DMS53 treated with DMSO at 0.1 percent for 48 hours (cell line): ENCODE measurements at regions not wholly inside any gene's neighbourhood (a gene's known extent, or its start where the extent isn't known, plus 50 kb on each side); places are given as distances from the start of the nearest gene placed in this dataset.

ENCODE experiments used
- DNase-seq: peaks from one replicate; lab custom pipeline; 2025; ENCODE audit not compliant: unreplicated experiment; lab: John Stamatoyannopoulos, UW

GRCh38 chr3:74353039-74353438, 261.4 kb downstream of the CNTN3 start:
- DNase-seq, result no peak

GRCh38 chr3:74352166-74352565, 262.3 kb downstream of the CNTN3 start:
- DNase-seq, result no peak

GRCh38 chr3:74351213-74351612, 263.2 kb downstream of the CNTN3 start:
- DNase-seq, result no peak

DNA sequence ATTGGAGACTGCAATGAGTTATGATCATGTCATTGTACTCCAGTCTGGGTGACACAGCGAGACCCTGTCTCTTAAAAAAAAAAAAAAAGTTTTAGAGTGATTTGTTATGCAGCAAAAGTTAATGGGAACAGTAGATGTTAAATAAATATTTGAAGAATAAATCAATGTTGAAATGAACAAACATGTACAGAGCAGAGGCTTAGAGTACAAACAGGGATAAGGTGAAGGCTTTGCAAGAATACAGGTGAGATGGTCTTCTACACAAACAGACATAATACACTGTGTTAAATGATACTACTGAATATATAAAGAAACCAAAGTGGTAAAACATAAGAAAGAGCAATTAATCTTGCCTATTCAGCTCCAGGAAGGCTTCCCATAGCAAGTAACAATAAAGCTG, 265.4 kb downstream of the CNTN3 start:
- no peak for DNase-seq

DNA sequence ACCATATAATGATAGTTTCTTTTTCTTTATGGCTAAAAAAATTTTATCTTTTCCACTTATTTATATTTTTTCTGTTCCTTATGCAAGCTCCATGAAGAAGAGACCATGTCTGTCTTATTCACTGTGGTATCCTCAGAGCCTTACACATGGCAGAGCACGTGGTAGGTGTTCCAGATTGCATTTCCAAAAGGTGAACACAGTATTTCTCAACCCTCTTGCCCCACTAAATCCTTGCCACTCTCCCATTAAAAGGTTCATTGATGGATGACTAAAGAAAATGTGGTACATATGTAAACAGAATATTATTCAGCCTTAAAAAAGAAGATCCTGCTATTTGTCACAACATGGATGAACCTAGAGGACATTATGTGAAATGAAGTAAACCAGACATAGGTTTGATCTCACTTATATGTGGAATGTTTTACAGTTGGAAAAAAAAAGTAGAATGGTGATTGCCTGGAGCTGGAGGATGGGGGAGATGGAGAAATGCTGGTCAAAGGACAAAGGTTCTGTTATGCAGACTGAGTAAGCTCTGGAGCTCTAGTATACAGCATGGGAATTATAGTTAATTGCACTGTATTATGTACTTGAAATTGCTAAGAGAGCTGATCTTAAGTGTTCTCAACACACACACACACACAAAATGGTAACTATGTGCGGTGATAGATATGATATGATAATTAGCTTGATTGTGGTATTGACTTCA, 266.7 kb downstream of the CNTN3 start:
- DNase-seq, result no peak

GRCh38 chr3:74346896-74347295, 267.6 kb downstream of the CNTN3 start:
- DNase-seq, result no peak

- DNase-seq, result no peak
Observed at GRCh38 chr3:74345701-74346100, 268.8 kb downstream of the CNTN3 start.

- no peak for DNase-seq
Observed at GRCh38 chr3:74344865-74345440, 269.5 kb downstream of the CNTN3 start.

DNA sequence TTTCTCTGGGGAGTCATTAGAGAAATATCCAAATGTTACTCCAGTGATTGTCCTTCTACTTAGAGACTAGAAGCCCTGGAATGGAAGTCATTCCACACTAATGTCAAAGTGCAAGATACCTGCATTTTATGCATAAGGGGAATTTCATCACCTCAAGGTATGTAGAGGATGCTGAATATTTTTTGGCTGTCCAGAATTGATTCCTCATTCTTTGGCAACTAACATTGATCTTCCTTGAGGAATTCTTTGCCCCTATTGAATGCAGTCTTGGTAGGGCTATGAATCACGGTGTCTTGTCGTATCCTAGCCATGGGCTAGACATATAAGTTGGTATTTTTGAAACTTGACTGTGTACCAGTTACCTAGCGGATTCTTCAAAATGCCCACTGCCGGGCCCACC, 271.1 kb downstream of the CNTN3 start:
- no peak for DNase-seq

GRCh38 chr3:74338998-74339397, 275.5 kb downstream of the CNTN3 start:
- no peak for DNase-seq

DNA sequence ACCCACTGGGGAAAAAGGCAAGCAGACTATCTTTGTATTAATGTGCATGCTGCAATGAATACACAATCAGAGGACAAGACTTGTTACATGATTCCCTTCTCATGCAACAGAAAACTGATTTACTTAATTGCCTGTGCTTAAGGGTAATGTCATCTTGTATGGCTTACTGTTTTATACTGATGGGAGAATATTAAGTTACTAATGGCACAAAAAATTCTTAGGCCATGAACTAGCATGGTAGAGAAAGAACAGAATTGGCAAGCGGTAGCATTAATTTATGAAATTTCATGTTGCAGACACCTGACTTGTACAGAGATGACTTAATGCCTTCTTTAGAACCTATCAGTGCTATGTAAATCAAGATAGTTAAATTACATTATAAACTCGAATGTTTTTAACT, 282.3 kb downstream of the CNTN3 start:
- DNase-seq, result no peak

- DNase-seq, result no peak
Observed at GRCh38 chr3:74331711-74332110, 282.7 kb downstream of the CNTN3 start.

- no peak for DNase-seq
Observed at GRCh38 chr3:74329096-74329495, 285.4 kb downstream of the CNTN3 start.

DNA sequence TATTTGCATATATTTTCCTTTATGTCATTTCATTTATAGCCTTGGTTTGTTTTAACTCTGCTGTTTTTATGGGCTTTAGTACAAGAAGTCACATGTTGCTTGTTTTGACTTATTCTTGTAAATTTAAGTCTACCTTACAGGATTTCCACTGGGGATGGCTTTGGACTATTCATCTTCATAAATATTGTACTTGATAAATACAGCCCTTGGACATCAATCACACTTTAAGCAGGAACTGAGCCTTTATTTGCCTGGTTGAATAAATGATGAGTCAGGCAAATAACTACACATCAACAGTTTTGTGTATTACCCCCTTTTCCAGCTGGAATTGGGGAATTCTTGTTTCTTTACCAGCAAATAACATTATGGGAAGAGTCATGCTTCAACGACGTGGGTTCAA, 286.0 kb downstream of the CNTN3 start:
- DNase-seq, result no peak

- no peak for DNase-seq
Observed at GRCh38 chr3:74315291-74315690, 299.2 kb downstream of the CNTN3 start.

DNA sequence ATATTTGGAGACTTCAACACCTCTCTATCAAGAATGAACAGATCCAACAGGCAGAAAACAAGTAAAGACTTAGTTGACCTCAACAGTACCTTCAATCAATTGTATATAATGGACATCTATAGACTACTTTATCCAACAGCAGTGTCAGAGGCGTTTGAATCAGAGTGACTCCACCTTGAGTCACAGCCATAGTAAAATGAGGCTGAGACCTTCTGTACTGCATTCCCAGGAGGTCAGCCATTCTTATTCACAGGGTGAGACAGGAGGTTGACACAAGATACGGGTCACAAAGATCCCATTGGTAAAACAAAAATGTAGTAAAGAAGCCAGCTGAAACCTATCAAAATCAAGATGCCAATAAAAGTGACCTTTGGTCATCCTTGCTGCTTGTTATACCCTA, 299.8 kb downstream of the CNTN3 start:
- no peak for DNase-seq

GRCh38 chr3:74309716-74310115, 304.7 kb downstream of the CNTN3 start:
- no peak for DNase-seq

DNA sequence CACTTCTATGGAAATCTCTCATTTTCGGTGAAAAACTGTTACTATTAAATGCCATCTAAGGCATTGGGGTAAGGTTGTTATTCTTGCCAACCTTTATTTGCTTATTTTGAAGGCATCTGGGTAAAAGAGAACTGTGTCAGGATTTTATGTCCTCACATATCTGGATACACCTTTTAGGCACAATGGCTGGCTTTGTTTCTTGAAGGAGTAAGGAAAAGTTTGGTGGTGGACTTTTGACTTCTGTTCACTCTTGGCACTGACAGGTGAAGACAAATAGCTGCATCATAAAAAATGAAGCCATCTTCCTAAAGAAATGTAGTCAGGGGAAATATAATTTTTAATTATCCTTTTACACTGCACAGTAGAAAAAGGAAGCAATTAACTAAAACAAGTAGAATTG, 310.0 kb downstream of the CNTN3 start:
- DNase-seq, result no peak

DNA sequence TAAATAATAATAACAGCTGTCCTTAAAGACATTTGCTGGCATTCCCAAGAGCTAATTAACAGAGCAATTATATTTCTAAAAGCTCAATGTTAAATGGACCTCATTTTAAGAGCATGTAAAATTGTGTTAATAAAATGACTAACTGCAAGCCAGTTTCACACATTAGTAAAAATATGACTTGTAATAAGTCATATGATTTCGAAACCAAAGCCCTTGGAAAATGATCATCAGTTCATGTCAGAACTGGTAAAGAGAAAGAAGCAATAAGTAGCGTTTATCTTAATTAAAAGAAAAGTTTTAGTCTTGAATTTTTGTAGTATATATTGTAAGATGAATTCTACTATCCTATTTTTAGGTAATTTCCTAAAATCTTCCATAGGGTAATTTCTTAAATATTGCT, 310.7 kb downstream of the CNTN3 start:
- DNase-seq, result no peak

GRCh38 chr3:74302969-74303368, 311.5 kb downstream of the CNTN3 start:
- no peak for DNase-seq

DNA sequence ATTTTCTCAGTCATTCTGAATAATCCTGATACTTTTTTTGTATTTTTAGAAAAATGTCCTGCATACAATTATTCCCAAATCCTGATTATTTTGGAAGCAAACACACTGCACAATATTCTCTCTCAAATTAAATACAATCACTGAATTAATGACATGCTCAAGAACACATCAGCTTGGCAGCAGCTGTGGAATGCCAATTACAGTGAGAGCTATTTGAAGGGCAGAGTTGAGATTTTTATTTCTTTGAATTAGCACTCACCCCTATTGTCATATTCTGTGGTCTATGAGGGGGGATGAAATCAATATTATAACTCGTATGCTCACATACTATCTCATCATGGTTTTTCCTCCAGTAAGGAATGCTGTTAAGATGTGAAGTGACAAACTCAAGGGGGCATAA, 312.2 kb downstream of the CNTN3 start:
- DNase-seq, result no peak

GRCh38 chr3:74301056-74301455, 313.4 kb downstream of the CNTN3 start:
- no peak for DNase-seq

DNA sequence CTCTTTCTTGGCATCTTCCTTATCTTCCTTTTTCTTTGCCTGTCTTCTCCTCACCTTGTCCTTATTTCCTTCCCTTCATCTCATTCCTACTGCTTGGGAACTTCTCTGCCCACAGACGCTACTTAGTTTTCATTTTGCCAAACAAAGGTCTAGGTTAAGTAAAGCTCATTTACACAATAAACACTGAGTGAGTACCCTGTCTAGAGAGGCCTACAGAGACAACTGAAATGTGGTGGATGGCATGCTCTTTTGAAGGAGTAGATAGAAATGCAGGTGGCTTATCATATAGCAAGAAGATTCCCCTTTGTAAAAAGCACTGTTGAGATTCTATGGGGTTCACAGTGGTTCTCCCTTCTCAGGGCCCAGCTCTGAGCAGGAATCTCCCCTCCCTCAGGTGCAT, 319.0 kb downstream of the CNTN3 start:
- no peak for DNase-seq
